ENCODE measurements at regions not wholly inside any gene's neighbourhood (a gene's known extent, or its start where the extent isn't known, plus 50 kb on each side); places are given as distances from the start of the nearest gene placed in this dataset.
"Not testable (repeated sequence)": the region's sequence is repeated elsewhere in the genome, so short reads cannot be mapped to it uniquely, and the experiment has no call there.

DNA sequence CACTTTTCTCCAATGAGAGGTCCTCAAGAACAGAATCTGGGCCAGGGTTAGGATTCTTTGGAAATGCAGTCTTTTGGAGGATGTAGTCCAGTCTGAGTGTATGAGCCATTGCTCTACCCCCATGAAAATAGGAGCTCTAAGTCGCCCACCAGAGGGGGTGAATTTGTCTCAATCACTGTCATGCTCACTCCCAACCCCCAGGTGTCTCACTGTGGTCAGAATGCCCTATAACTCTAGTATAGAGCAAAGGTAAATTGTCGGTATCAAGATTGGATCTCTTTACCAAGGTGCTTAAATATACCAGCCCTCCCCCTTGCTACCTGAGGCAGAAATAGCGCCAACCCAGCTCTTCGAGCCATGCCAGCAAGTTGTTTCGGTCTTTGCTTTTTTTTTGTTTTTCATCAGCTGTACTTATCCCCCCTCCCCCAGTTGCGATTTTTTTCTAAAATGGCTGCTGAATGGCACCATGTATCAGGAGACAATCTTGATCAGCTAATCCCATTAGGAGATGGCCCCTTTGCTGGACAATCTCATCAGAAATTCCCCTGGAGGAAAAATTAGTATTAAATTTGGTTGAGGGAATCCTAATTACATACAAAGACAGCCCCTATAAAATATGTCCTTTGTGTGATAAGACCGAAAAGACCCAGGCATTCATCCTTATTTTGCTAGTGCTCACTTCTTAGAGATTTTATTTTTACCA is 130.7 kb downstream of the EBLN2 start:
- intact Hi-C loops (cut with micrococcal nuclease), result no loop called here
- Mint-ChIP-seq H3K9me3 (ENCODE audit: unreplicated experiment) (no peaks in the 10 kb centered on the region), H3K36me3 (ENCODE audit: insufficient read depth, unreplicated experiment) (no peaks in the 10 kb centered on the region), H3K27me3 (ENCODE audit: insufficient read depth, unreplicated experiment) (no peaks in the 10 kb centered on the region), H3K4me3 (ENCODE audit: unreplicated experiment) (no peak overlapping the region), H3K4me1 (ENCODE audit: insufficient read depth, unreplicated experiment) (no peaks in the 10 kb centered on the region), H3K27ac (ENCODE audit: low read depth, unreplicated experiment) (no peak overlapping the region)
- BruUV-seq (replicated peaks), result no TSS peak
- TF ChIP-seq, protein P1, sequence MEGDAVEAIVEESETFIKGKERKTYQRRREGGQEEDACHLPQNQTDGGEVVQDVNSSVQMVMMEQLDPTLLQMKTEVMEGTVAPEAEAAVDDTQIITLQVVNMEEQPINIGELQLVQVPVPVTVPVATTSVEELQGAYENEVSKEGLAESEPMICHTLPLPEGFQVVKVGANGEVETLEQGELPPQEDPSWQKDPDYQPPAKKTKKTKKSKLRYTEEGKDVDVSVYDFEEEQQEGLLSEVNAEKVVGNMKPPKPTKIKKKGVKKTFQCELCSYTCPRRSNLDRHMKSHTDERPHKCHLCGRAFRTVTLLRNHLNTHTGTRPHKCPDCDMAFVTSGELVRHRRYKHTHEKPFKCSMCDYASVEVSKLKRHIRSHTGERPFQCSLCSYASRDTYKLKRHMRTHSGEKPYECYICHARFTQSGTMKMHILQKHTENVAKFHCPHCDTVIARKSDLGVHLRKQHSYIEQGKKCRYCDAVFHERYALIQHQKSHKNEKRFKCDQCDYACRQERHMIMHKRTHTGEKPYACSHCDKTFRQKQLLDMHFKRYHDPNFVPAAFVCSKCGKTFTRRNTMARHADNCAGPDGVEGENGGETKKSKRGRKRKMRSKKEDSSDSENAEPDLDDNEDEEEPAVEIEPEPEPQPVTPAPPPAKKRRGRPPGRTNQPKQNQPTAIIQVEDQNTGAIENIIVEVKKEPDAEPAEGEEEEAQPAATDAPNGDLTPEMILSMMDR (IDR thresholded peaks at IDR 0.05; ENCODE audit: unreplicated experiment), result no peak
- ChIA-PET CTCF (interaction anchor here (0.6 to 1.2 kb wide), 5 partner anchors 18 to 864 kb away, joined by 3 to 5 read pairs (median 3); no protein-coding TSS in a partner anchor), POLR2A (no interaction called here)
- DNase-seq (ENCODE audit: unreplicated experiment), result peak; percentile 11

- DNase-seq (ENCODE audit: unreplicated experiment); H3K27ac Mint-ChIP-seq (ENCODE audit: low read depth, unreplicated experiment); POLR2A ChIA-PET; H3K4me3 Mint-ChIP-seq (ENCODE audit: unreplicated experiment); H3K36me3 Mint-ChIP-seq (ENCODE audit: insufficient read depth, unreplicated experiment); H3K9me3 Mint-ChIP-seq (ENCODE audit: unreplicated experiment); BruUV-seq (replicated peaks); intact Hi-C loops (cut with micrococcal nuclease); H3K27me3 Mint-ChIP-seq (ENCODE audit: insufficient read depth, unreplicated experiment); H3K4me1 Mint-ChIP-seq (ENCODE audit: insufficient read depth, unreplicated experiment): not testable (repeated sequence)
- CTCF ChIA-PET, result interaction anchor here (0.6 kb wide), 1 partner anchor 34 kb away, joined by 3 read pairs; no protein-coding TSS in a partner anchor
These were observed 132.5 kb downstream of the EBLN2 start for GRCh38 chr3:73193943-73194342.

DNA sequence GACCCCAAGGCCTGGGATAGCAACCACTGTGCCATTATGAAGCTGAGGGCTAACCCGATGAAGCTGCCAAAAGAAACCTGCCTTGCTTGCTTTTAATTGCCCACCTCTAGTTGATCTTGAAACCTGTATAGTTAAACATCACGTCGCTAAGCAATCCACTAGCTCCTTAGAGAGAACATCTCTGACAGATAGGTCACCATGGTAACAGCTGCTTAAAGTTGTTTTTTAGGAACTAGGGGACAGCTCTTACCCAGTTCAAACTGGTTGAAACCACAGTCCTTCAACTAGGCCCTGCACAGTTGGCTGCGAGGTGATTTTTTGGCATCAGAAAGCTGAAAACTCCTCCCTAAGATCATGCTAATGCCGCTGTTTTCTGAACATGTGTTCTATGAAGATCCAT is 135.7 kb downstream of the EBLN2 start:
- intact Hi-C loops (cut with micrococcal nuclease), result no loop called here
- POLR2A ChIA-PET, result no interaction called here

DNA sequence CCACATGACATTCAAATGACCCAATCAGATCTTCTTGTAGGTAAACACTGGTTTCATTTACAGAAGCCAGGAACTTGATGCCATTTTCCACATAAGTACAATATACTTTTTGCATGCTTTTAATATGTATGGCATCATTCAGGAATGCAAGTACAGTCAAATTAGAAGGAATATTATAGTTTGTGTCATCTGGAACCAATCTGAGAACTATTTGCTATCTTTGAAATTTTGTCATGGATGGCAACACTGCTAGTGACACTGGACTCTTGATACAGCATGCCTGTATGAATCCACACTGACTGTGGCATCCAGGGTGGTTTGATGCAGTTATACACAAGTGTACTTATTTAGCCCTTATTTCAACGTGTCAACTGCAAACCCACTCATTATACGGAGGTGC is 141.6 kb downstream of the EBLN2 start:
- no TSS peak for BruUV-seq (replicated peaks)
- TF ChIP-seq, protein P1 (IDR thresholded peaks at IDR 0.05; ENCODE audit: unreplicated experiment), result no peak
- ChIA-PET CTCF (interaction anchor here (0.6 to 0.7 kb wide), 2 partner anchors 78 to 242 kb away, joined by 3 to 4 read pairs; no protein-coding TSS in a partner anchor), POLR2A (interaction anchor here (0.6 kb wide), 1 partner anchor 1668 kb away, joined by 3 read pairs; no protein-coding TSS in a partner anchor)
- no peaks in the 10 kb centered on the region for H3K9me3 Mint-ChIP-seq (ENCODE audit: unreplicated experiment)
- intact Hi-C loops (cut with micrococcal nuclease), result no loop called here
- H3K4me1 Mint-ChIP-seq (ENCODE audit: insufficient read depth, unreplicated experiment), result no peaks in the 10 kb centered on the region
- peaks cover 19% of the 10 kb centered on the region for H3K27me3 Mint-ChIP-seq (ENCODE audit: insufficient read depth, unreplicated experiment)
- H3K4me3 Mint-ChIP-seq (ENCODE audit: unreplicated experiment), result no peak overlapping the region
- no peak for DNase-seq (ENCODE audit: unreplicated experiment)
- H3K27ac Mint-ChIP-seq (ENCODE audit: low read depth, unreplicated experiment), result no peak overlapping the region
- H3K36me3 Mint-ChIP-seq (ENCODE audit: insufficient read depth, unreplicated experiment), result no peaks in the 10 kb centered on the region

More for the DNA sequence above, 135.7 kb downstream of the EBLN2 start:
- Mint-ChIP-seq H3K27ac (ENCODE audit: low read depth, unreplicated experiment) (no peak overlapping the region), H3K4me1 (ENCODE audit: insufficient read depth, unreplicated experiment) (no peaks in the 10 kb centered on the region), H3K27me3 (ENCODE audit: insufficient read depth, unreplicated experiment) (peaks cover 19% of the 10 kb centered on the region), H3K4me3 (ENCODE audit: unreplicated experiment) (no peak overlapping the region), H3K36me3 (ENCODE audit: insufficient read depth, unreplicated experiment) (no peaks in the 10 kb centered on the region), H3K9me3 (ENCODE audit: unreplicated experiment) (no peaks in the 10 kb centered on the region)
- no TSS peak for BruUV-seq (replicated peaks)
- TF ChIP-seq, protein P1 (IDR thresholded peaks at IDR 0.05; ENCODE audit: unreplicated experiment), result no peak
- CTCF ChIA-PET, result interaction anchor here (1.2 kb wide), 1 partner anchor 297 kb away, joined by 3 read pairs; no protein-coding TSS in a partner anchor
- no peak for DNase-seq (ENCODE audit: unreplicated experiment)
